ENCODE measurements at regions not wholly inside any gene's neighbourhood (a gene's known extent, or its start where the extent isn't known, plus 50 kb on each side); places are given as distances from the start of the nearest gene placed in this dataset.
"Not testable (repeated sequence)": the region's sequence is repeated elsewhere in the genome, so short reads cannot be mapped to it uniquely, and the experiment has no call there.

DNA sequence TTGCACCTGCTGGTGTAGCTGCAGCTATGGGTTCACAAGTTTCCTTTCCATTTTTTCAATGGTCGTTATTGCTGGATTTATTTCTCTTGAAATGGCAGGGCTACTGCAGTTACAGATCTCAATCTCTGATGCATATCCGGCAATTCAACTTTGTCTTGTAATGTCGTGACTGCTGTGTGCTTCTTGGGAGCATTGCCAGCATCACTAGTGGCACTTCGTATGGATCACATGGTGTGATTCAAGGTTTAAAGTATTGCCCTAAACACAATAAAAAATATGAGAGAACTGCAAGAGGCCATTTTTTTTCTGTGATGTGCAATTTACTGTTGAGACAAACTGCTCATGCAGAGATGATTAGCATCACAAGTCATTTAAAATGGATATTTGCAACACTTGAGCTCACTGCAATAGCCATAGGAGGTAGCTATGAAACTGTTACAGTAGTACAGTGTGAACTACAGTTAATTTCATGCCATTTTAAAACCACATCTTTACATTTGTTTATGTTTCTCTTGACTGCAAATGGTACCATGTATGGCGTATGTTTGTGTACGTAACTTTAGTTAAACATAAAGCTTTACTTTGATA lies 217.4 kb upstream of the PDE3A start:
- H3K27ac ChIP-seq: no peak overlapping the region
- intact Hi-C loops (cut with DNase I): no loop called here
- no peak overlapping the region for H3K9ac ChIP-seq (ENCODE audit: low read depth in 2 of 2, low read length in 2 of 2)
- H3K36me3 ChIP-seq: no peaks in the 10 kb centered on the region
- H3K9me3 ChIP-seq: no peaks in the 10 kb centered on the region
- H3K4me1 ChIP-seq: no peaks in the 10 kb centered on the region
- no peak overlapping the region for H3K4me3 ChIP-seq
- no peak for TF ChIP-seq CTCF (IDR thresholded peaks at IDR 0.05)
- H3K27me3 ChIP-seq: no peaks in the 10 kb centered on the region
- DNase-seq: no peak

GRCh38 chr12:20154052-20154451 lies 214.3 kb upstream of the PDE3A start:
- Histone ChIP-seq H3K9ac (ENCODE audit: low read depth in 2 of 2, low read length in 2 of 2) (no peak overlapping the region), H3K4me1 (no peaks in the 10 kb centered on the region), H3K4me3 (no peak overlapping the region), H3K27me3 (no peaks in the 10 kb centered on the region), H3K36me3 (no peaks in the 10 kb centered on the region), H3K9me3 (no peaks in the 10 kb centered on the region), H3K27ac (no peak overlapping the region)
- TF ChIP-seq CTCF (IDR thresholded peaks at IDR 0.05): no peak
- no peak for DNase-seq
- intact Hi-C loops (cut with DNase I): no loop called here

- TF ChIP-seq CTCF (IDR thresholded peaks at IDR 0.05): no peak
- H3K27me3 ChIP-seq: no peaks in the 10 kb centered on the region
Measured at GRCh38 chr12:20155374-20155773, 213.0 kb upstream of the PDE3A start.

GRCh38 chr12:20160899-20161298 lies 207.4 kb upstream of the PDE3A start:
- H3K27ac ChIP-seq; DNase-seq; H3K9me3 ChIP-seq; H3K36me3 ChIP-seq; H3K9ac ChIP-seq (ENCODE audit: low read depth in 2 of 2, low read length in 2 of 2); H3K4me1 ChIP-seq; intact Hi-C loops (cut with DNase I); H3K4me3 ChIP-seq; H3K27me3 ChIP-seq: not testable (repeated sequence)

More at GRCh38 chr12:20155374-20155773, 213.0 kb upstream of the PDE3A start:
- Histone ChIP-seq H3K36me3 (no peaks in the 10 kb centered on the region), H3K9ac (ENCODE audit: low read depth in 2 of 2, low read length in 2 of 2) (no peak overlapping the region), H3K4me3 (no peak overlapping the region), H3K27ac (no peak overlapping the region), H3K4me1 (no peaks in the 10 kb centered on the region), H3K9me3 (no peaks in the 10 kb centered on the region)
- DNase-seq: no peak
- intact Hi-C loops (cut with DNase I): no loop called here

GRCh38 chr12:20174528-20175175 lies 193.7 kb upstream of the PDE3A start:
- TF ChIP-seq CTCF (IDR thresholded peaks at IDR 0.05): no peak
- Histone ChIP-seq H3K9ac (ENCODE audit: low read depth in 2 of 2, low read length in 2 of 2) (no peak overlapping the region), H3K27me3 (no peaks in the 10 kb centered on the region), H3K9me3 (no peaks in the 10 kb centered on the region), H3K4me3 (no peak overlapping the region), H3K4me1 (no peaks in the 10 kb centered on the region), H3K36me3 (no peaks in the 10 kb centered on the region), H3K27ac (no peak overlapping the region)
- intact Hi-C loops (cut with DNase I): no loop called here
- no peak for DNase-seq

DNA sequence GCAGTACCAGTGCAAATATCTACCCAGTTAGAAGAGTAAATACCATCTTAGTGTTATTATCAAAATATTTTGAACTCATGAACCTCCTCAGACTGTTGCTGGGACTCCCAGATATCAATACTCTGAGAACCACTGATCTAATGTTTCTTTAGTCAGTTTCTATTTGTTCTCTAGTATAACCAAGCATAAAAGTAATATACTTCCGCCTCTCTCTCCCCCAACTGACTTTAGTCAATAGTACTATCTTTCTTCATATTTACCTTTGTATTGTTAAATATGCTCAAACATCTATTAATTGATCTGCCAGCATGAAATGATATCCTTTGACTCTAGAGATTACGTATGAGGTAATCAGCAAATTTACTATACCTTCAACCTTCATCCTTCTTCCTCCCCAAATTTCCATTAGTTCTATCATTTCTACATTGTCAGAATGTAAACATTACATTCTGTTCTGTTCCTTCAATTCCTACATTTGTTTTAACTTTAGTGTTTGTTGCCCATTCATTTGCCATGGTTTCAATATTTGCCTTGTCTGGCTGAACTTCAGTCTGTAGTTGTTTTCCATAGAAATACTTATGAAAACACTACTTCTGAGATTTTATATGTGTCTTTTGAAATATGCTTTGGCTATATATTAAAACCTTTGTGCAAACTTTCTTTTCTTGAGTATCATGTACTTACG lies 192.5 kb upstream of the PDE3A start:
- no peaks in the 10 kb centered on the region for H3K4me1 ChIP-seq
- intact Hi-C loops (cut with DNase I): no loop called here
- H3K9me3 ChIP-seq: no peaks in the 10 kb centered on the region
- no peak for TF ChIP-seq CTCF (IDR thresholded peaks at IDR 0.05)
- H3K9ac ChIP-seq (ENCODE audit: low read depth in 2 of 2, low read length in 2 of 2): no peak overlapping the region
- H3K27ac ChIP-seq: no peak overlapping the region
- no peak for DNase-seq
- H3K36me3 ChIP-seq: no peaks in the 10 kb centered on the region
- no peaks in the 10 kb centered on the region for H3K27me3 ChIP-seq
- no peak overlapping the region for H3K4me3 ChIP-seq

Measured in colonic mucosa (tissue), 4 donors.